Fibroblast of pulmonary artery (primary cell): ENCODE measurements at regions not wholly inside any gene's neighbourhood (a gene's known extent, or its start where the extent isn't known, plus 50 kb on each side); places are given as distances from the start of the nearest gene placed in this dataset.
"Not testable (repeated sequence)": the region's sequence is repeated elsewhere in the genome, so short reads cannot be mapped to it uniquely, and the experiment has no call there.

Source experiments
- DNase-seq: peaks from one replicate; pipeline ENCODE4 v3.0.0-alpha.2; 2010; ENCODE audit warnings: low read depth
- H3K4me3 ChIP-seq: replicated peaks from 2 replicates; pipeline ENCODE4 v1.5.1; 2011; ENCODE audit warnings: low read depth, mild to moderate bottlenecking, control low read depth, low read length, moderate library complexity
- TF ChIP-seq, protein P1 (sequence below): IDR thresholded peaks from 2 replicates; pipeline ENCODE4 v1.5.1; 2011; ENCODE audit warnings: mild to moderate bottlenecking, control low read depth, low read length, inconsistent platforms; ENCODE audit errors: missing control alignments

DNA sequence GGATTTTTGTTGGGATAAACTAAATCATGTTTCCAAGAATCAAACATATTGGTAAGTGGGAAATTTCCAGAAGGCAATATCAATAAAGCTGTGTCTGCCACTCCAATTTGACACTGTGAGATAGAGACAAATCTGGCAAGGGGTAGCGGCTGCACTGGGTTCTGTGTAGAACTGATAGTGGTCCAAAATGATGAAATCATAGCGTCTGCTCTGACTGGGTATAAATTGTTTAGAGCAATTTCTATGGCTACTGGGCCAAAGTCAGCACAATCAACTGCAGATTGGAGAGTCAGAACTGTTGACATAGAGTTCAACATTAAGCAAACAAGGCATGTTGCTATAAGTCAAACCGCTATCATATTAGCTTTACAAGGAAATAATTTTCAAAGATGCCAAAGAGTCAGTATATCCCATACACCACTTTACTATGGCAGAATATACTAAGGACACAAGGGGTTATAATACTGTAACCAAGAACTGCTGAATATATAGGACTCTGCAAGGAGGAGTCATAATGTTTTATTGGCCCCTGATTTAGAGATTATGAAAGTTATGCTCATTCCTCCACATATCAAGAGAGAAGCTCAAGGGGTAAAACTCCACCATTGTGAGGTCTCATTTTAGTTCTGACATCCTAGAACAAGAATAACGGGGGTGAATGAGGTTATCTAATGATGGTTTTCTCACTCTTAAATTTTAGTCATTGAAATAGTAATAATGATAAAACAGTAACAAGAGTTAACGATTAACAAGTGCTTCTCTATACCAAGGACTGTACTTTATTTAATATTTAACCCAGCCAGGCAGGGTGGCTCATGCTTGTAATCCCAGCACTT, 309.7 kb upstream of the GADL1 start:
- TF ChIP-seq, protein P1, sequence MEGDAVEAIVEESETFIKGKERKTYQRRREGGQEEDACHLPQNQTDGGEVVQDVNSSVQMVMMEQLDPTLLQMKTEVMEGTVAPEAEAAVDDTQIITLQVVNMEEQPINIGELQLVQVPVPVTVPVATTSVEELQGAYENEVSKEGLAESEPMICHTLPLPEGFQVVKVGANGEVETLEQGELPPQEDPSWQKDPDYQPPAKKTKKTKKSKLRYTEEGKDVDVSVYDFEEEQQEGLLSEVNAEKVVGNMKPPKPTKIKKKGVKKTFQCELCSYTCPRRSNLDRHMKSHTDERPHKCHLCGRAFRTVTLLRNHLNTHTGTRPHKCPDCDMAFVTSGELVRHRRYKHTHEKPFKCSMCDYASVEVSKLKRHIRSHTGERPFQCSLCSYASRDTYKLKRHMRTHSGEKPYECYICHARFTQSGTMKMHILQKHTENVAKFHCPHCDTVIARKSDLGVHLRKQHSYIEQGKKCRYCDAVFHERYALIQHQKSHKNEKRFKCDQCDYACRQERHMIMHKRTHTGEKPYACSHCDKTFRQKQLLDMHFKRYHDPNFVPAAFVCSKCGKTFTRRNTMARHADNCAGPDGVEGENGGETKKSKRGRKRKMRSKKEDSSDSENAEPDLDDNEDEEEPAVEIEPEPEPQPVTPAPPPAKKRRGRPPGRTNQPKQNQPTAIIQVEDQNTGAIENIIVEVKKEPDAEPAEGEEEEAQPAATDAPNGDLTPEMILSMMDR, result no peak
- no peak for DNase-seq
- H3K4me3 ChIP-seq, result no peak overlapping the region

DNA sequence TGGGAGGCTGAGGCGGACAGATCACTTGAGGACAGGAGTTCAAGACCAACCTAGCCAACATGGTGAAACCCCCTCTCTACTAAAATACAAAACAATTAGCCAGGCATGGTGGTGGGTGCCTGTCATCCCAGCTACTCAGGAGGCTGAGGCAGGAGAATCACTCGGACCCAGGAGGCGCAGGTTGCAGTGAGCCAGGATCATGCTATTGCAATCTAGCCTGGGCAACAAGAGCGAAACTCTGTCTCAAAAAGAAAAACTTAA, 310.3 kb upstream of the GADL1 start:
- H3K4me3 ChIP-seq, DNase-seq: not testable (repeated sequence)

DNA sequence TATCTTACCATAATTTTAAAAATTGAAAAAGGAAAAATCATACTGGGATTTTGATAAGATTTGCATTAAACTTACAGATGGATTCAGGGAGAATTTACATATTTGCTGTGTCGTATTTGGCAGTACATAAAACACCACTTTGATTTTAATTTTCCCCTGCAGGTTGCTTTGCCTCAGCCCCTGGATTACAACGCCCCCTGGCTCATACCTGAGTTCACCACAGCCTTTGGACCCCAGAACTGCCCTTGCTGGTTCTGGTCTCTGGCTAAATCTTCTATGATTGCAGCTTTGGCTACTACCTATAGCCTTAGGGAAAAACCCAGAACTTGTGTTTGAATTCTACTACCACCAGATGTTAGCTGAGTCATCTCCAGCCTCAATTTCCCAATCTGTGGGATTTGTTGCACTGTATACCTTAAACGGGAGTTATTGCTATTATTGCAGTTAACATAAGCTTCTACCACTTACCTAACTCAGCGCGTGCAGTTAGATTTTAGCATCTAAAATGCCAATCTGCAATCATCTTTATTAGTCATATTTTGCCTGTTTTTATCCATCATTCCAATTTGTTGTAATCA, 315.7 kb upstream of the GADL1 start:
- TF ChIP-seq, protein P1, result no peak
- H3K4me3 ChIP-seq, result no peak overlapping the region
- DNase-seq, result no peak

DNA sequence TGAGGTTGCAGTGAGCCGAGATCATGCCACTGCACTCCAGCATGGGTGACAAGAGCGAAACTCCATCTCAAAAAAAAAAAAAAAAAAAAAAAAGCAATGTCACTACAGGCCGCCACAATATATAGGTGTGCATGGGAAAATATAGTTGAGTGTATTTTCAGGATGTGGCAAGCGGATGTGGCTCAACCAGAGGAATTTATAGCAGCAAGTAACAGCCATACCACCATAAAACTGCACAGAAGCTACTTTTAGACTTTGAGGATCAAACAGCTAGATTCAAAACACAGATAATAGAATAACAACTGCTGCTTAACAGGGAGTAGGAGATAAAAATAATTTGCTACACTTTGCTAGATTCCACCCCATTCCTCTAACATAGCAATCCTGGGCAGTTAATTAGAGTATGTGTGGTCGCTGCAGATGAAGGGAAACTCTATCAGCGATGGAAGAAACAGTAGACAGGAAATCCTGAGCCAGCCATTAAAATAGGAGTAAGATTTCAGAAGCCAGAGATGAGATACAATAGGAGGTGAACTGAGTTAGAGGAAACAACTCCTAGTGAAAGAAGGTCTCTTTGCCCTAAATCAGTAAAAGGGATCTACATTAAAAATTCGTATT, 318.7 kb upstream of the STT3B start:
- TF ChIP-seq, protein P1, result no peak
- no peak overlapping the region for H3K4me3 ChIP-seq
- DNase-seq, result no peak

DNA sequence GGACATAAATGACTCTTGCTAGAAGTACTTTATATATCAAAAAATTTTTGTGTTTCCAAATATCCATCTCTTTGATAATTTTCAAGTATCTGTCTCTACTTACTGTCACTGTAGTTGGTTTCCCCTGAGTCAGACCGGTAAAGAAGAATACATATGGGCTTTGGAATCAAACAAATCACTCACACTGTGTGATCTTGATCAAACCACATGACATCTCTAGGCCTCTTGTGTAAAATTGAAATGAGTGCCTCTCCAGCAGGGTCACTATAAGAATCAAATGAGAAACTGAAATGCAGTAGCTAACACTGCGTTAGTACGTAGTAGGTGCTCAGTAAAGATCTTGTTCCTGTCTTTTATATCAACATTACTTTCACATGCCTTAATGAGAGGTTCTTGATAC, 314.6 kb upstream of the STT3B start:
- DNase-seq, result no peak
- TF ChIP-seq, protein P1, result no peak

DNA sequence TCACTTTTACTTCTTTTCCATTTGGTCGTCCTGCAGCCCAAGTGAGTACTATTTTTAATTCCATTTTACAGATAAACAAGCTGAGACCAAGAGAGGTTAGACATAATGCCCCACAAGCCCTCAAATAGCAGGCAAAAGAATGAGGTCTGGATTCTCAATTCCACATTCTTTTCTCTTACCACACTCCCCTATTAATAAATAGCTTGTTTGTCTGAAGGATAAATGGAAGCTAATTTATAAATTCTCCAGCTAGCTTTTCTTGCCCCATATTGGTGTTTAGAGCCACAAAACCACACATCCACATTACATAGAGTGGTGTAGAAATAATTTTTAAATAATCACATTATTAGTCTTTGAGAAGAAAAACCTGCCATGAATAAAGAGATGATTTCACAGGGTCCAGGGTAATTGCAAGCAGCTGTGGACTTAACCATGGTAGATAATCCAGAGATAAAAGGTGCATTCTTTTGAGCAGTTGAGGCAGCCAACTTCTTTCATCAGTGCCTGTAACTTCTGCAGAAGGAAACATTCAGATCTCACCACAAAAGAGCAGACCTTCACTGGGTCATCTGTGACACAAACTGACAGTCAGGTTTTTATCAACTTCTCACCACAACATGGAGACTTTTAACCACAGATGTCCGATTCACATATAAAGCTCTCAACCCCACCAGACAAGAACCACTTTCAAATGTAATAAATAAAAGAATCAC, 313.4 kb upstream of the STT3B start:
- TF ChIP-seq, protein P1, result no peak
- no peak overlapping the region for H3K4me3 ChIP-seq
- peak; percentile 28 for DNase-seq

More for the DNA sequence above, 314.6 kb upstream of the STT3B start:
- no peak overlapping the region for H3K4me3 ChIP-seq

DNA sequence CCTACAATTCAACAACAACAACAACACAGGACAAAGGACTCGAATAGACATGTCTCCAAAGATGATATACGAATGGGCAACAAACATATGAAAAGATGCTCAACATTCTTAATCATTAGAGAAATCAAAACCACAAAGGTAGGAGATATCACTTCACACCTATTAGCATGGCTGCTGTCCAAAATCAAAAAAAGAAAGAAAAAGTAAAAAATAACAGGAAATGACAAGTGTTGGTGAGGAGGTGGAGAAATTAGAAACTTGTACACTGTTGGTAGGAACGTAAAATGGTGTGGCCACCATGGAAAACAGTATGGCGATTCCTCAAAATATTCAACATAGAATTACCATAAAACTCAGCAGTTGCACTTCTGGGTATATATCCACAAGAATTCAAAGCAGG, 312.3 kb upstream of the STT3B start:
- TF ChIP-seq, protein P1, result no peak
- no peak for DNase-seq
- no peak overlapping the region for H3K4me3 ChIP-seq
